ENCODE measurements at regions not wholly inside any gene's neighbourhood (a gene's known extent, or its start where the extent isn't known, plus 50 kb on each side); places are given as distances from the start of the nearest gene placed in this dataset.
"Not testable (repeated sequence)": the region's sequence is repeated elsewhere in the genome, so short reads cannot be mapped to it uniquely, and the experiment has no call there.

- H3K4me3 ChIP-seq (ENCODE audit: low read length): no peak overlapping the region
- H3K27ac ChIP-seq (ENCODE audit: low read depth, low read length): no peak overlapping the region
- no peaks in the 10 kb centered on the region for H3K36me3 ChIP-seq (ENCODE audit: control insufficient read depth, insufficient read depth, low read length)
Observed at GRCh38 chr2:102871707-102872106, 109.9 kb downstream of the TMEM182 start.

GRCh38 chr2:102872388-102872787 lies 110.6 kb downstream of the TMEM182 start:
- no peaks in the 10 kb centered on the region for H3K4me1 ChIP-seq (ENCODE audit: control insufficient read depth, insufficient read depth, low read length)
- H3K9ac ChIP-seq (ENCODE audit: low read length): no peak overlapping the region
- H3K36me3 ChIP-seq (ENCODE audit: control insufficient read depth, insufficient read depth, low read length): no peaks in the 10 kb centered on the region
- no peak overlapping the region for H3K27ac ChIP-seq (ENCODE audit: low read depth, low read length)
- no peak overlapping the region for H3K4me3 ChIP-seq (ENCODE audit: low read length)
- H3K27me3 ChIP-seq (ENCODE audit: control insufficient read depth, insufficient read depth, low read length): no peaks in the 10 kb centered on the region

More at GRCh38 chr2:102871707-102872106, 109.9 kb downstream of the TMEM182 start:
- Histone ChIP-seq H3K9ac (ENCODE audit: low read length) (no peak overlapping the region), H3K4me1 (ENCODE audit: control insufficient read depth, insufficient read depth, low read length) (no peaks in the 10 kb centered on the region), H3K27me3 (ENCODE audit: control insufficient read depth, insufficient read depth, low read length) (no peaks in the 10 kb centered on the region)

- not testable (repeated sequence) for H3K9ac ChIP-seq (ENCODE audit: low read length); H3K4me1 ChIP-seq (ENCODE audit: control insufficient read depth, insufficient read depth, low read length); H3K36me3 ChIP-seq (ENCODE audit: control insufficient read depth, insufficient read depth, low read length); H3K4me3 ChIP-seq (ENCODE audit: low read length); H3K27ac ChIP-seq (ENCODE audit: low read depth, low read length); H3K27me3 ChIP-seq (ENCODE audit: control insufficient read depth, insufficient read depth, low read length)
Observed at GRCh38 chr2:102879513-102879912, 117.7 kb downstream of the TMEM182 start.

- no peaks in the 10 kb centered on the region for H3K27me3 ChIP-seq (ENCODE audit: control insufficient read depth, insufficient read depth, low read length)
- H3K27ac ChIP-seq (ENCODE audit: low read depth, low read length): no peak overlapping the region
- H3K36me3 ChIP-seq (ENCODE audit: control insufficient read depth, insufficient read depth, low read length): no peaks in the 10 kb centered on the region
- no peaks in the 10 kb centered on the region for H3K4me1 ChIP-seq (ENCODE audit: control insufficient read depth, insufficient read depth, low read length)
- H3K4me3 ChIP-seq (ENCODE audit: low read length): no peak overlapping the region
- no peak overlapping the region for H3K9ac ChIP-seq (ENCODE audit: low read length)
Observed at GRCh38 chr2:102880731-102881130, 118.9 kb downstream of the TMEM182 start.

GRCh38 chr2:102886216-102886893 lies 124.5 kb downstream of the TMEM182 start:
- Histone ChIP-seq H3K4me1 (ENCODE audit: control insufficient read depth, insufficient read depth, low read length) (no peaks in the 10 kb centered on the region), H3K27ac (ENCODE audit: low read depth, low read length) (no peak overlapping the region), H3K27me3 (ENCODE audit: control insufficient read depth, insufficient read depth, low read length) (no peaks in the 10 kb centered on the region), H3K9ac (ENCODE audit: low read length) (no peak overlapping the region), H3K36me3 (ENCODE audit: control insufficient read depth, insufficient read depth, low read length) (no peaks in the 10 kb centered on the region), H3K4me3 (ENCODE audit: low read length) (no peak overlapping the region)

- H3K27ac ChIP-seq (ENCODE audit: low read depth, low read length): no peak overlapping the region
- H3K36me3 ChIP-seq (ENCODE audit: control insufficient read depth, insufficient read depth, low read length): no peaks in the 10 kb centered on the region
- H3K4me3 ChIP-seq (ENCODE audit: low read length): no peak overlapping the region
- H3K4me1 ChIP-seq (ENCODE audit: control insufficient read depth, insufficient read depth, low read length): no peaks in the 10 kb centered on the region
- H3K9ac ChIP-seq (ENCODE audit: low read length): no peak overlapping the region
- no peaks in the 10 kb centered on the region for H3K27me3 ChIP-seq (ENCODE audit: control insufficient read depth, insufficient read depth, low read length)
Observed at GRCh38 chr2:102888514-102888913, 126.7 kb downstream of the TMEM182 start.

- H3K4me3 ChIP-seq (ENCODE audit: low read length): no peak overlapping the region
- H3K4me1 ChIP-seq (ENCODE audit: control insufficient read depth, insufficient read depth, low read length): no peaks in the 10 kb centered on the region
- H3K9ac ChIP-seq (ENCODE audit: low read length): no peak overlapping the region
- no peaks in the 10 kb centered on the region for H3K27me3 ChIP-seq (ENCODE audit: control insufficient read depth, insufficient read depth, low read length)
- no peaks in the 10 kb centered on the region for H3K36me3 ChIP-seq (ENCODE audit: control insufficient read depth, insufficient read depth, low read length)
- H3K27ac ChIP-seq (ENCODE audit: low read depth, low read length): no peak overlapping the region
Observed at GRCh38 chr2:102891296-102891695, 129.5 kb downstream of the TMEM182 start.

GRCh38 chr2:102892698-102893310 lies 131.0 kb downstream of the TMEM182 start:
- no peak overlapping the region for H3K4me3 ChIP-seq (ENCODE audit: low read length)
- no peaks in the 10 kb centered on the region for H3K36me3 ChIP-seq (ENCODE audit: control insufficient read depth, insufficient read depth, low read length)
- no peak overlapping the region for H3K27ac ChIP-seq (ENCODE audit: low read depth, low read length)
- no peaks in the 10 kb centered on the region for H3K4me1 ChIP-seq (ENCODE audit: control insufficient read depth, insufficient read depth, low read length)
- no peaks in the 10 kb centered on the region for H3K27me3 ChIP-seq (ENCODE audit: control insufficient read depth, insufficient read depth, low read length)
- H3K9ac ChIP-seq (ENCODE audit: low read length): no peak overlapping the region

DNA sequence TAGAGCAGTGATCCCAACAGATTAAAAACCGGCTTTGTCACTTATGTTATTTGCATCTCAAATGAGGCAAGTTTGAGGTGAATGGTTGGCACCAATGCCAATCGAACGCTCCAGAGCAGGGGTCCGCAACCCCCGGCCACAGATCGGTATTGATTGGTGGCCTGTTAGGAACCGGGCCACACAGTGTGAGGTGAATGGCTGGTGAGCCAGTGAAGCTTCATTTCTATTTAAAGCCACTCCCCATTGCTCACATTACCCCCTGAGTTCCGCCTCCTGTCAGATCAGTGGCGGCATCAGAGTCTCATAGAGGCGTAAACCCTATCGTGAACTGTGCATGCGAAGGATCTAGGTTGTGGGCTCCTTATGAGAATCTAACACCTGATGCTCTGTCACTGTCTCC lies 132.0 kb downstream of the TMEM182 start:
- no peak overlapping the region for H3K27ac ChIP-seq (ENCODE audit: low read depth, low read length)
- no peak overlapping the region for H3K4me3 ChIP-seq (ENCODE audit: low read length)
- no peaks in the 10 kb centered on the region for H3K36me3 ChIP-seq (ENCODE audit: control insufficient read depth, insufficient read depth, low read length)
- H3K4me1 ChIP-seq (ENCODE audit: control insufficient read depth, insufficient read depth, low read length): no peaks in the 10 kb centered on the region
- H3K9ac ChIP-seq (ENCODE audit: low read length): no peak overlapping the region
- no peaks in the 10 kb centered on the region for H3K27me3 ChIP-seq (ENCODE audit: control insufficient read depth, insufficient read depth, low read length)

DNA sequence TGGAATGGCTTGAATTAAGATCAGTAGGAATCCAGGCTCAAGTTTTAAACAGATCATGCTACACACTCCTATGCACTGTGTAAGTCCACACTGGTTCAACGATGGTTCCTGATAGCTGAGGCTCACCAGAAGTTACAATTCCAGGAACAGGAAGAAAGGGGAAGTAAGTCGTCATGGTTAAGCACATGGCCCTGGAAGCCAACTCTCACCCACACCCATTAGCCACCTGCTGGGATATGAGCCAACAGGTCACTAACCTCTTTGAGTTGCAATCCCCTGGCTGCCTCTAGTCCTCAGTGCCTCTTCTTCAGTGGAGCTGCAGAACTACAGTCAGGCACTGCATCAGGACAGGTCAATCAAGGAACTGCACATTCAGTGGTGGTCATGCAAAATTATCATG lies 133.5 kb downstream of the TMEM182 start:
- Histone ChIP-seq H3K27ac (ENCODE audit: low read depth, low read length) (no peak overlapping the region), H3K4me1 (ENCODE audit: control insufficient read depth, insufficient read depth, low read length) (no peaks in the 10 kb centered on the region), H3K4me3 (ENCODE audit: low read length) (no peak overlapping the region), H3K27me3 (ENCODE audit: control insufficient read depth, insufficient read depth, low read length) (no peaks in the 10 kb centered on the region), H3K36me3 (ENCODE audit: control insufficient read depth, insufficient read depth, low read length) (no peaks in the 10 kb centered on the region), H3K9ac (ENCODE audit: low read length) (no peak overlapping the region)

GRCh38 chr2:102909240-102909639 lies 147.4 kb downstream of the TMEM182 start:
- not testable (repeated sequence) for H3K36me3 ChIP-seq (ENCODE audit: control insufficient read depth, insufficient read depth, low read length)

GRCh38 chr2:102910724-102911123 lies 148.9 kb downstream of the TMEM182 start:
- H3K4me1 ChIP-seq (ENCODE audit: control insufficient read depth, insufficient read depth, low read length): no peaks in the 10 kb centered on the region
- no peak overlapping the region for H3K4me3 ChIP-seq (ENCODE audit: low read length)
- H3K9ac ChIP-seq (ENCODE audit: low read length): no peak overlapping the region
- no peaks in the 10 kb centered on the region for H3K36me3 ChIP-seq (ENCODE audit: control insufficient read depth, insufficient read depth, low read length)
- H3K27ac ChIP-seq (ENCODE audit: low read depth, low read length): no peak overlapping the region
- no peaks in the 10 kb centered on the region for H3K27me3 ChIP-seq (ENCODE audit: control insufficient read depth, insufficient read depth, low read length)

More at GRCh38 chr2:102909240-102909639, 147.4 kb downstream of the TMEM182 start:
- not testable (repeated sequence) for H3K4me1 ChIP-seq (ENCODE audit: control insufficient read depth, insufficient read depth, low read length); H3K4me3 ChIP-seq (ENCODE audit: low read length); H3K9ac ChIP-seq (ENCODE audit: low read length); H3K27ac ChIP-seq (ENCODE audit: low read depth, low read length); H3K27me3 ChIP-seq (ENCODE audit: control insufficient read depth, insufficient read depth, low read length)

DNA sequence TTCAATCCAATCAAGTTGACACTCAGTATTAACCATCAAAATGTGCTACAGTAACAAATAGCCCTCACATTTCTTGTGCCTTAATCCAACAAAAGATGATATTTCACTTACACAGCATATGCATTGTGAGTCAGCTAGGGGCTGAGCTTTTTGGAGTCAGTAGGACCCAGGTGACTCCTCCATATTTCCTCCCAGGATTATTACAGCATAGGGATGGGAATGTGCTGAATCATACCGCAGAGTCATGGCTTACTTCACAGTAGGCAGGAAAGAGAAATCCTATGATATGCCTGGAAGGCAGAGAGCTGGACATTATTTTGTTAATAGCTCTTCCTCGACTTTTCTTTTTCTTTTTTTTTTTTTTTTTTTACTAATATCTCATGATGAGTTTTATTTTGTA lies 153.3 kb downstream of the TMEM182 start:
- Histone ChIP-seq H3K36me3 (ENCODE audit: control insufficient read depth, insufficient read depth, low read length) (no peaks in the 10 kb centered on the region), H3K27me3 (ENCODE audit: control insufficient read depth, insufficient read depth, low read length) (no peaks in the 10 kb centered on the region), H3K4me1 (ENCODE audit: control insufficient read depth, insufficient read depth, low read length) (no peaks in the 10 kb centered on the region), H3K9ac (ENCODE audit: low read length) (no peak overlapping the region), H3K27ac (ENCODE audit: low read depth, low read length) (no peak overlapping the region), H3K4me3 (ENCODE audit: low read length) (no peak overlapping the region)

All from rectal smooth muscle tissue (tissue), 1 donor.